NCI-H2081 (cell line): ENCODE measurements at regions not wholly inside any gene's neighbourhood (a gene's known extent, or its start where the extent isn't known, plus 50 kb on each side); places are given as distances from the start of the nearest gene placed in this dataset.

Source experiments
- DNase-seq, 2 experiments: peaks; one replicate each; lab custom pipeline; 2025; lab: John Stamatoyannopoulos, UW

GRCh38 chr12:126454581-126454980 is 1389.3 kb downstream of the AACS start:
- no peak for DNase-seq

- DNase-seq, result no peak
Observed at GRCh38 chr12:126457776-126458175, 1392.5 kb downstream of the AACS start.

GRCh38 chr12:126464153-126464552 is 1398.9 kb downstream of the AACS start:
- DNase-seq, result no peak

- no peak for DNase-seq
Observed at GRCh38 chr12:126469211-126469610, 1404.0 kb downstream of the AACS start.

- no peak for DNase-seq
Observed at GRCh38 chr12:126474703-126475102, 1409.5 kb downstream of the AACS start.

GRCh38 chr12:126480451-126480850 is 1415.2 kb downstream of the AACS start:
- DNase-seq, result no peak

- DNase-seq, result no peak
Observed at GRCh38 chr12:126481688-126482087, 1416.5 kb downstream of the AACS start.

- DNase-seq, result no peak
Observed at GRCh38 chr12:126482238-126482889, 1417.1 kb downstream of the AACS start.

GRCh38 chr12:126483145-126484068 is 1418.2 kb downstream of the AACS start:
- peak; percentile 42 to 87 for DNase-seq

GRCh38 chr12:126487431-126487980 is 1422.3 kb downstream of the AACS start:
- DNase-seq, result no peak

- DNase-seq, result no peak
Observed at GRCh38 chr12:126488806-126489205, 1423.6 kb downstream of the AACS start.

- no peak for DNase-seq
Observed at GRCh38 chr12:126492181-126492580, 1426.9 kb downstream of the AACS start.

- DNase-seq, result no peak
Observed at GRCh38 chr12:126493366-126494108, 1428.3 kb downstream of the AACS start.

- no peak for DNase-seq
Observed at GRCh38 chr12:126496201-126496600, 1431.0 kb downstream of the AACS start.

- DNase-seq, result no peak
Observed at GRCh38 chr12:126506426-126507182, 1441.4 kb downstream of the AACS start.

- no peak for DNase-seq
Observed at GRCh38 chr12:126507231-126507630, 1442.0 kb downstream of the AACS start.

- DNase-seq, result no peak
Observed at GRCh38 chr12:126509572-126509971, 1444.3 kb downstream of the AACS start.

GRCh38 chr12:126510630-126511029 is 1445.4 kb downstream of the AACS start:
- no peak for DNase-seq

- no peak for DNase-seq
Observed at GRCh38 chr12:126512916-126513913, 1448.0 kb downstream of the AACS start.

GRCh38 chr12:126518596-126519200 is 1453.5 kb downstream of the AACS start:
- DNase-seq, result no peak
